Activated CD4-positive, alpha-beta memory T cell treated with anti-CD3 and anti-CD28 coated beads for 36 hours (primary cell): ENCODE measurements at regions not wholly inside any gene's neighbourhood (a gene's known extent, or its start where the extent isn't known, plus 50 kb on each side); places are given as distances from the start of the nearest gene placed in this dataset.
"Not testable (repeated sequence)": the region's sequence is repeated elsewhere in the genome, so short reads cannot be mapped to it uniquely, and the experiment has no call there.

Experiments
- CTCF ChIA-PET: fragments of 350-600 bp; sonication (Branson Sonifier 250); formaldehyde crosslinking; loops from one replicate; lab custom pipeline; 2021; ENCODE audit warnings: antibody characterized with exemption, inconsistent platforms; lab: Charles Lee
- POLR2A ChIA-PET: fragments of 350-600 bp; sonication (Branson Sonifier 250); formaldehyde crosslinking; loops from one replicate; lab custom pipeline; 2021; ENCODE audit warnings: antibody characterized with exemption; lab: Charles Lee
- DNase-seq: peaks from one replicate; pipeline ENCODE4 v3.0.0-alpha.2; 2020
- H3K27ac Mint-ChIP-seq: one replicate; pipeline ENCODE4 v1.8.0; 2021; ENCODE audit warnings: mixed read lengths
- H3K27me3 Mint-ChIP-seq: one replicate; pipeline ENCODE4 v1.8.0; 2021; ENCODE audit warnings: mixed read lengths
- H3K36me3 Mint-ChIP-seq: one replicate; pipeline ENCODE4 v1.8.0; 2021; ENCODE audit warnings: mixed read lengths
- H3K4me1 Mint-ChIP-seq: one replicate; pipeline ENCODE4 v1.8.0; 2021; ENCODE audit warnings: low read depth, mixed read lengths
- H3K4me3 Mint-ChIP-seq: one replicate; pipeline ENCODE4 v1.8.0; 2021; ENCODE audit warnings: mild to moderate bottlenecking, mixed read lengths
- H3K9me3 Mint-ChIP-seq: one replicate; pipeline ENCODE4 v1.8.0; 2021; ENCODE audit warnings: mixed read lengths
- intact Hi-C: fragments of 100-400 bp; cut with micrococcal nuclease; formaldehyde crosslinking; loops from one replicate; pipeline ENCODE4 v1.15.1; 2023

- DNase-seq, POLR2A ChIA-PET, CTCF ChIA-PET, intact Hi-C loops, H3K4me1 Mint-ChIP-seq, H3K4me3 Mint-ChIP-seq, H3K27ac Mint-ChIP-seq, H3K36me3 Mint-ChIP-seq, H3K9me3 Mint-ChIP-seq, H3K27me3 Mint-ChIP-seq: not testable (repeated sequence)
These were observed 824.7 kb downstream of the LRRTM4 start for GRCh38 chr2:76697439-76697838.

- peaks cover 6% of the 10 kb centered on the region for H3K9me3 Mint-ChIP-seq
- ChIA-PET POLR2A (no interaction called here), CTCF (no interaction called here)
- H3K36me3 Mint-ChIP-seq = no peaks in the 10 kb centered on the region
- no peak overlapping the region for H3K27ac Mint-ChIP-seq
- intact Hi-C loops = no loop called here
- no peaks in the 10 kb centered on the region for H3K4me1 Mint-ChIP-seq
- no peak for DNase-seq
- H3K27me3 Mint-ChIP-seq = no peaks in the 10 kb centered on the region
- no peak overlapping the region for H3K4me3 Mint-ChIP-seq
These were observed 829.3 kb downstream of the LRRTM4 start for GRCh38 chr2:76692908-76693307.

GRCh38 chr2:76688732-76689131 is 833.4 kb downstream of the LRRTM4 start:
- ChIA-PET POLR2A (no interaction called here), CTCF (no interaction called here)
- Mint-ChIP-seq H3K4me1 (no peaks in the 10 kb centered on the region), H3K27me3 (no peaks in the 10 kb centered on the region), H3K36me3 (no peaks in the 10 kb centered on the region), H3K9me3 (peaks cover 9% of the 10 kb centered on the region), H3K4me3 (no peak overlapping the region), H3K27ac (no peak overlapping the region)
- intact Hi-C loops = no loop called here
- no peak for DNase-seq

GRCh38 chr2:76687923-76688322 is 834.3 kb downstream of the LRRTM4 start:
- no peak for DNase-seq
- Mint-ChIP-seq H3K27ac (no peak overlapping the region), H3K4me3 (no peak overlapping the region), H3K4me1 (no peaks in the 10 kb centered on the region), H3K36me3 (no peaks in the 10 kb centered on the region), H3K9me3 (peaks cover 7% of the 10 kb centered on the region), H3K27me3 (no peaks in the 10 kb centered on the region)
- ChIA-PET CTCF (no interaction called here), POLR2A (no interaction called here)
- intact Hi-C loops = no loop called here

GRCh38 chr2:76684756-76685155 is 837.4 kb downstream of the LRRTM4 start:
- Mint-ChIP-seq H3K27ac (no peak overlapping the region), H3K9me3 (peaks cover 16% of the 10 kb centered on the region), H3K27me3 (no peaks in the 10 kb centered on the region), H3K4me1 (no peaks in the 10 kb centered on the region), H3K36me3 (no peaks in the 10 kb centered on the region), H3K4me3 (no peak overlapping the region)
- ChIA-PET POLR2A (no interaction called here), CTCF (no interaction called here)
- no peak for DNase-seq
- intact Hi-C loops = no loop called here

GRCh38 chr2:76679025-76679396 is 843.2 kb downstream of the LRRTM4 start:
- no peak overlapping the region for H3K27ac Mint-ChIP-seq
- H3K27me3 Mint-ChIP-seq = no peaks in the 10 kb centered on the region
- no peak for DNase-seq
- no peaks in the 10 kb centered on the region for H3K4me1 Mint-ChIP-seq
- H3K36me3 Mint-ChIP-seq = no peaks in the 10 kb centered on the region
- no peak overlapping the region for H3K4me3 Mint-ChIP-seq
- peaks cover 9% of the 10 kb centered on the region for H3K9me3 Mint-ChIP-seq
- ChIA-PET CTCF (no interaction called here), POLR2A (no interaction called here)
- intact Hi-C loops = no loop called here

GRCh38 chr2:76678383-76679024 is 843.7 kb downstream of the LRRTM4 start:
- peaks cover 9% of the 10 kb centered on the region for H3K9me3 Mint-ChIP-seq
- no peak for DNase-seq
- H3K4me3 Mint-ChIP-seq = no peak overlapping the region
- no peaks in the 10 kb centered on the region for H3K27me3 Mint-ChIP-seq
- H3K4me1 Mint-ChIP-seq = no peaks in the 10 kb centered on the region
- POLR2A ChIA-PET = no interaction called here
- H3K36me3 Mint-ChIP-seq = no peaks in the 10 kb centered on the region
- intact Hi-C loops = no loop called here
- CTCF ChIA-PET = no interaction called here
- H3K27ac Mint-ChIP-seq = no peak overlapping the region

GRCh38 chr2:76675212-76675611 is 847.0 kb downstream of the LRRTM4 start:
- no peaks in the 10 kb centered on the region for H3K9me3 Mint-ChIP-seq
- H3K27ac Mint-ChIP-seq = no peak overlapping the region
- ChIA-PET POLR2A (interaction anchor here (0.7 kb wide), 1 partner anchor 8 kb away, joined by 3 read pairs; no protein-coding TSS in a partner anchor), CTCF (no interaction called here)
- H3K4me3 Mint-ChIP-seq = no peak overlapping the region
- intact Hi-C loops = no loop called here
- no peaks in the 10 kb centered on the region for H3K27me3 Mint-ChIP-seq
- no peaks in the 10 kb centered on the region for H3K4me1 Mint-ChIP-seq
- no peaks in the 10 kb centered on the region for H3K36me3 Mint-ChIP-seq
- no peak for DNase-seq

GRCh38 chr2:76672798-76673197 is 849.4 kb downstream of the LRRTM4 start:
- peaks cover 6% of the 10 kb centered on the region for H3K9me3 Mint-ChIP-seq
- H3K36me3 Mint-ChIP-seq = no peaks in the 10 kb centered on the region
- no peak overlapping the region for H3K4me3 Mint-ChIP-seq
- no peak overlapping the region for H3K27ac Mint-ChIP-seq
- intact Hi-C loops = no loop called here
- CTCF ChIA-PET = no interaction called here
- no peaks in the 10 kb centered on the region for H3K4me1 Mint-ChIP-seq
- POLR2A ChIA-PET = no interaction called here
- no peak for DNase-seq
- no peaks in the 10 kb centered on the region for H3K27me3 Mint-ChIP-seq

GRCh38 chr2:76669966-76670465 is 852.2 kb downstream of the LRRTM4 start:
- Mint-ChIP-seq H3K9me3 (peaks cover 6% of the 10 kb centered on the region), H3K27me3 (no peaks in the 10 kb centered on the region), H3K4me1 (no peaks in the 10 kb centered on the region), H3K36me3 (no peaks in the 10 kb centered on the region), H3K4me3 (no peak overlapping the region), H3K27ac (no peak overlapping the region)
- DNase-seq = no peak
- ChIA-PET POLR2A (no interaction called here), CTCF (no interaction called here)
- intact Hi-C loops = no loop called here

- Mint-ChIP-seq H3K4me1 (no peaks in the 10 kb centered on the region), H3K9me3 (peaks cover 6% of the 10 kb centered on the region), H3K27ac (no peak overlapping the region), H3K4me3 (no peak overlapping the region), H3K36me3 (no peaks in the 10 kb centered on the region), H3K27me3 (no peaks in the 10 kb centered on the region)
- ChIA-PET CTCF (no interaction called here), POLR2A (no interaction called here)
- intact Hi-C loops = no loop called here
- no peak for DNase-seq
These were observed 853.9 kb downstream of the LRRTM4 start for GRCh38 chr2:76668279-76668678.

GRCh38 chr2:76667821-76668271 is 854.3 kb downstream of the LRRTM4 start:
- no peaks in the 10 kb centered on the region for H3K36me3 Mint-ChIP-seq
- no peaks in the 10 kb centered on the region for H3K4me1 Mint-ChIP-seq
- ChIA-PET CTCF (no interaction called here), POLR2A (no interaction called here)
- no peak overlapping the region for H3K27ac Mint-ChIP-seq
- intact Hi-C loops = no loop called here
- H3K27me3 Mint-ChIP-seq = no peaks in the 10 kb centered on the region
- no peak overlapping the region for H3K4me3 Mint-ChIP-seq
- H3K9me3 Mint-ChIP-seq = peaks cover 6% of the 10 kb centered on the region
- DNase-seq = no peak

- Mint-ChIP-seq H3K4me1 (no peaks in the 10 kb centered on the region), H3K4me3 (no peak overlapping the region), H3K27ac (no peak overlapping the region), H3K9me3 (peaks cover 23% of the 10 kb centered on the region), H3K36me3 (no peaks in the 10 kb centered on the region), H3K27me3 (no peaks in the 10 kb centered on the region)
- ChIA-PET CTCF (no interaction called here), POLR2A (no interaction called here)
- intact Hi-C loops = no loop called here
- no peak for DNase-seq
These were observed 880.0 kb downstream of the LRRTM4 start for GRCh38 chr2:76642129-76642528.
